ENCODE measurements at regions not wholly inside any gene's neighbourhood (a gene's known extent, or its start where the extent isn't known, plus 50 kb on each side); places are given as distances from the start of the nearest gene placed in this dataset.
"Not testable (repeated sequence)": the region's sequence is repeated elsewhere in the genome, so short reads cannot be mapped to it uniquely, and the experiment has no call there.

DNA sequence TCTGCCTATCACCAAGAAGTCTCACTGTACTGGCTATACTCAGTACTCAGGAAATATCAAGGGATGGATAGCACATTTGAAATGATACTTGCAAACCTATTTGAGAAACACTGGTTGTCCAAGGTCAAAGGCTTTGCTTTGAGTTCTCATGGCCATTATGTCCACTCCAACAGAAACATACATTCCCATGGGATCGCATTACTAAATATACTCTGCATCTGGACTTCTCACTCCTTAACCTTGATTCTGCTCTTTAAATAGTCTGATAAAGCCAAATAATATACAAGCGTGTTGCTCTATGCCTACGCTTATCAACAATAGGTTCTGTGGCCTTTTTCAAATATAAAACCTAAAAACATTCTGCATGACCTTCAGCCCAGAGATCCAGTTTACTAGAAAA lies 1054.8 kb downstream of the MRPL39 start:
- DNase-seq (ENCODE audit: low read depth in 2 of 2), result no peak

DNA sequence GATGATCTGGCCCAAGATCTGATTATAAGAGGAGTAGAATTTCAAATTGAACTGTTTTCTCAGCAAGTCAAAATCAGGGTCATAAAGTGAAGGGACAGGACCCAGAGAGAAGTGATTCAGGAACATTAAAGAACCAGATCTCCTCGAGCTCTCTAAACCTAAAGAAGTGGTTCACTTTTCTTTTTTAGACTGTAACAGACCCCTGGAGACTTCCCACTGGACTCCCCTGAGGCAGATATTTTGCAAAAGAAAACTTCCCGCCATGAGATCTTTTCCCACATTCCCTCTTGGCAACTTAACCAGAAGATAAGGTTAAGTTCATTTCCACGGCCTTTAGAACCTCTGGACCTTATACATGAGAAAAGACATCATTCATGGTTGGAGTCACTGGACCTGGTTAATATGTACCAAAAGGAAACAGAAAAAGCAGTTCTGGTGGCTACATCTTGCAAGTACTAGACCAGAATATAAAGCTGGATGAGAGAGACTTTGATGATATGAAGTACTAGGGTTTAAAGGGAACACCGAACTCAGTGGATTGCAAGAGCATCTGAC lies 1061.4 kb downstream of the MRPL39 start:
- no peak for DNase-seq (ENCODE audit: low read depth in 2 of 2)

DNA sequence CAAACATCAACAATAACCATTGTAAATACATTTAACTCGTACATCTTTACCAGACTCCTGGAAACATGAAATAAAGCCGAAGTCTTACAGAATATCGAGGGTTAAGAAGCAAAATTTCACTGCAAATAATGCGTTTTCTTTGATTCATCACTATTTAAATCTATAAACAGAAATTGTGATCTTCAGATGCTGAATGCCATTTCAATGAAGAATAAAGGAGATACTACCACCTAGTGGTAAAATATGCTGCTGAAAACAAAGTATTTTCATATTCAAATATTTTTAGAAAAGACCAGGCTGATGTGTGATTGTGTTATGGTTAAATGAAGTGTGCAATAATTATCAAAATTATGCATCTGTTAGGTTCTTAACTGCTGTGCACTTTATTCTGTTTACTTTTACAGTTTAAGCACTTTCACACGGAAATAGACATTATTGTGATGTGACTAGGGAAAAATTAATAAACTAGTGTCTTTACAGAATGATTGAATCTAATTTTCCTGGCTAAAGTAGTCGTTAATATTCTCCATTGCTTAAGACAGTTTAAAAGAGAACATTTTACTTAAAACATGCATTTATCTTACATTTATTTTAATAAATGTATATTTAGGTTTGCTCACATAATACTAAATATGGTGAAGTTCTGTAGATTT lies 1093.1 kb downstream of the MRPL39 start:
- no peak for DNase-seq (ENCODE audit: low read depth in 2 of 2)

DNA sequence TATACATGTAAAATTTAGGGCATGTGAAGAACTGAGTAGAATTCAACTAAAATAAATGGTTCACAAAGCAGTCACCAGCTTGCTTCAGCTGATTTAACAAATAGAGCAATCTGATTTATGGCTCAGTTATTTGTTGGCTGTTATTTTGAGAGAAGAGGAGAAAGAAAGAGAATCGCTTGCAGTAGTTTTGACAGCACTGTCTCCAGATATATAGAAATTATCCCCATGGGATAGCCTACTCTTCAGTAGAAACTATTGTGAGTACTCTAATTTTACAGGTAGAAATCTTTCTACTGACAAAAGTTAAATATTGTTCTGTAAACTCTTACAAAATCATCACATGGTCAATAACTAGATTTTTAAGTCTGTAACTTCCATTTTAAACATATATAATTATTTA lies 1098.2 kb downstream of the MRPL39 start:
- no peak for DNase-seq (ENCODE audit: low read depth in 2 of 2)

DNA sequence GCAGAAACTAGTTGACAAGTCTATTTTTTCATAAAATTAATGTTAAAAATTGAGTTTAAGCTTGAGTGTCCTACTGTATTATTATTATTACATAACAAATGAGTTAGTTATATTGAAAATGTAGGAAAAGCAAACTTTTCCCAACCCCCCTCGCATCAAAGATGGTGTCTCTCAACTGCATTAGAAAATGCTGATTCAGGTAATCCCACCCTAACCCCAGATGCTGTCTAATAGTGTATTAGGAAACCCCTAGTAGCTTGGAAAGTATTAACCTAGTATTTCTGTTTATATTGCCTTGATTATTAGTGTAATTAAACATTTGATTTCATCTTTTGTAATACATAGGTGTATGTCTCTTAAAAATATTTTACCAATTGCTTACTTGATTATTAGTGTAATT lies 1120.3 kb downstream of the MRPL39 start:
- DNase-seq (ENCODE audit: low read depth in 2 of 2), result no peak

DNA sequence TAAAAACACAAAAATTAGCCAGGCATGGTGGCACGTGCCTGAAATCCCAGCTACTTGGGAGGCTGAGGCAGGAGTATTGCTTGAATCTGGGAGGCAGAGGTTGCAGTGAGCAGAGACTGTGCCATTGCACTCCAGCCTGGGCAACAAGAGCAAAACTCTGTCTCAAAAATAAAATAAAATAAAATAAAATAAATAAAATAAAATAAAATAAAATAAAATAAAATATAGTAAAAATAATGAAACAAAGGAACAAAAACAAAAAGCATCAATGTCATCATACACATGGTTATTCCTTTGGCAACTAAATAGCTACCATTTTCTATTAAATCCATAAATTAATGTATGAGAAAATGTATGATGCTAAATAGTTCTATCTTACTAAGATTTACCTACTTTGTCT lies 1123.9 kb downstream of the MRPL39 start:
- DNase-seq (ENCODE audit: low read depth in 2 of 2), result not testable (repeated sequence)

DNA sequence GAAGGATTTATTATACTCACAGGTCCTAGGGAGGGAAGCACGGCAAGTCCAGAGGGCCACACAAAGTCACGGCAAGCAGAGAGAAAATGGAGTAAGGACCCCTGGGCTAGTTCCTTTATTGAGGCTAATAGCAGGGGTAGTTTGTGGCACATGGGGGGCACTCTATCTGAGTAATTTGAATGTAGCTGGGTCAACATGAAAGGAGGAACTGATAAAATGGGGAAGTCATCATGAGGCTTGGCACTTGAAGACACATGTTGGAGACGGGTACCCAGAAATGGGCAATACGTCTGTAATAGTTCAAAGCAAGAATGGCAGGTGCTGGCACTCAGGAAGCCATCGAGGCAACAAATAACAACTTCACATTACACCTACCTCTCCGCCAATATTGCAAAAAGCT lies 1136.4 kb downstream of the MRPL39 start:
- no peak for DNase-seq (ENCODE audit: low read depth in 2 of 2)

DNA sequence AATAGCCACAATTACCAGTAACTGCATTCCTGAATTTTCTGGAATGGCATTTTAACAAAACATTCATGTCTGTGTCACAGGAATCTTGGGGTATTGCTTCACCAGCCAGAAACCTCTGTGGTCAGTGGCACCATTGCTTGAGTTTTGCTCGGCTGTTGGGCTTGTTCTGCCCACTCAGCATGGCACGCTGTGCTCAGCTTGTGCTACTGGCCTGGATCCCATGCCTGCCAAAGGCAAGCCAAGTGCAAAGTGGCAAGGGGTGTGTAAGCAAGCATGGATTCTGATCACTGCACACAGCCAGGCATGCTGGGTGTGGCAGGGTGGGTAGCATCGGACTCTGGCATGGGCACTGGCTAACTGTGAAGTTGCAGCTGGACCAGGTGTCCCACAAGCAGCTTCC lies 1150.9 kb downstream of the MRPL39 start:
- no peak for DNase-seq (ENCODE audit: low read depth in 2 of 2)

DNA sequence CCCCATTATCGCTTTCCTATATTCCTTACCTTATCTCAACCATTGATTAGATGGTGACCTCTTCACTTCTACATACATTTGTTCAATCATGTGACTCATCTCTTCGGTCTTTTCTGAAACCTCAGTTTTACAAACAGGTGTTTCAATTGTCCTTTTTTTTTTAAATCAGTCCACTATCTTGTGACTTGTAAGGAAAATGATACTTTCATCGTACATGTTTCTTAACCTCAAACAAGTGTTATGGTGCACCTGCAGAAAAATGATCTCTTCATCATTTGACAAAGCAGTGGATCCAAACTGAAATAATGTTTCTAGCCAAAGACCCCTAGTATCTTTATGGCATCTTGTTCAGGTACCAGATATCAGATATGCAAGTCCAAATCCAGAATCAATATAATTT lies 1157.2 kb downstream of the MRPL39 start:
- DNase-seq (ENCODE audit: low read depth in 2 of 2), result no peak

DNA sequence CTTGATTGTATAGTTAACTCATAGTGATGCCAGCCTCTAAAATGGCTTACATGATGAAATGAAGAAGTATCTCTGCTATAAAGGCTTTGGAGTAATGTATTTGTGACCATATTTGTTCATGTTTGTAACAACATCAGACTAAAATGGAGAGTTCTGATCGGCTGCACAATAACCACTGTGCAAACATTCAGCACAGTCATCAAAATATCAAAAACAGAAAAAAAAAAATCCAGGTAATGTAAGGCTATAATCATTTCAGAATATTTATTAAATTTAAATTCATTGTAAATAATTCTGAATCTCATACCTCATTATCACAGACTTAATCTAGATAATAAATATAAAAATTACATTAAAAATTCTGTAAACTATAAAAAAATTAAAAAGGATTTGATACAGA lies 1161.8 kb downstream of the MRPL39 start:
- DNase-seq (ENCODE audit: low read depth in 2 of 2), result no peak

DNA sequence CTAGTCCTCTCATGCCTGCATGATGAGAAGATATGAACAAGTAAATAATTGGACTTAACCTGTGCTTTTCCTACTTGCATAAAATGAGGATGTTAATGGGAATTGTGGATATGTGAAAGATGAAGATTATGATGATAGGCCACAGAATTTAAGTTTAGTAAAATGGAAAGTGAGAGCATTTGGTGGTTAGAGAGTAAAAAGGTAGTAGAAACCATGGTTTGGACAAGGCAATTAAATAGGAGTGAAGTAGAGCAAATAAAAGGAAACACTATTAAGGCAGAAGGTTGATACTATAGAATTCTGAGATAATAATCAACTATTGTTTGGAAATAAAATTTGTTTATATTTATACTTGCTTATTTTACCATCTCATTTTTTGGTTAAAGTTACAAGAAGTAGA lies 1162.5 kb downstream of the MRPL39 start:
- DNase-seq (ENCODE audit: low read depth in 2 of 2), result no peak

DNA sequence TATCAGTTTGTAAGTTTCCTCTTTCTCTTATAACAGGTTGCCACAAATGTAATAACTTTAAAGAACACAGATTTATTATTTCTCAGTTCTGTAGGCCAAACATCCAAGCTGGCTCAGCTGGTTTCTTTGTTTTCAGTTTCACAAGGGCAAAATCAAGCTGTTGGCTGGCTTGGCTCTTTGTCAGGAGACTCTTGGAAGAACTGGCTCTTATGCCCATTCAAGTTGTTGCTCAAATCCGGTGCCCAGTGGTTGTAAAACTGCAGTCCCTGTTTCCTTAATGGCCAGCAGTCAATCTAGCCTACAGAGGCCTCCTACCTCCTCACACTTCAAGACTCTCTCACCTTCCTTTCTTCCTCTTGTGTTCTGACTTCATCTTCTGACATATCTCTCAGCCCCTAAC lies 1171.0 kb downstream of the MRPL39 start:
- DNase-seq (ENCODE audit: low read depth in 2 of 2), result no peak

DNA sequence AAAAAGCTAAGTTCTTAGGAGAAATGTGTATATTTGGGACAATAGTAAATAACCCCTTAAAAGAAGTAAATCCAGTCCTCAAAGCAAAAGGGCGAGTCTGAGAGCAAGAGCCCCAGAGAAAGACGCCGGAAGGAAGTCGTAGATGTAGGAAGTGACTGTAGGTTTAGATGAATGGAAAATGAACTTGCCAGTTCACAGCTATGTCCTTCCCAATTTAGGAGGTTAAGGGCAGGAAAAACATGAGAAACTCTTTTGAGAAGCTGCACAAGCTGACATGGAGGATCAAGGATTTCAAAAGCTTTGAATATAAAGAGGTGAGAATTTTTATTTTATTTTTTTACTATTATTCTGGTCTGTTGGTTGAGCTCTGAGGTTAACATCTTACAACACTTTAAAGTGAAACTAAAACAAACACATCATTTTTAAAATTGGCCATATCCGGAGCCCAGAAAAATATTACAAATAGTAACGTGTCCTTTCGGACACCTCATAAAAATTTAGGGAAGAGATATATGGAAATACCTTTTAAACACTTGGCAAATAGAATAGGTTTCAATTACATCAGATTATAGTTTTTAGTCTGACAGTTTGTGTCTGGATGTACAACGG lies 1178.6 kb downstream of the MRPL39 start:
- DNase-seq (ENCODE audit: low read depth in 2 of 2), result no peak

DNA sequence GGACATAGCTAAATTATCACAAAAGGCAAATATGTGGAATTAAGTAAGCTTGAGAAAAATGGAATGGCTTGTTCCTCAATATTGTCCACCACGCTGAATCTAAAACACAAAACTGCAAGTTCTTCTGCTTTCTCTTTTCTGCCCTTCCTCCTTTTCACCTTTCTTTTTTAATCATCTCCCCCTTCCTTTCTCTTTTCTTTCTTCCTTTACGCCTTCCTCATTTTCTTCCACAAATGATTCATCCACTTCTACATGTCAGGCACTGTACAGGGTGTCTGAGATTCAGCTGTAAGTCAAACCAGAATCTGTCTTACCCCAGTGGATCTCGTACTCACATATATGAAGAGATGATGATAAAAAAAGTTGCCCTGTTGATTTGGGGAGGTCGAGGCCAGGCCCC lies 1182.5 kb downstream of the MRPL39 start:
- no peak for DNase-seq (ENCODE audit: low read depth in 2 of 2)

DNA sequence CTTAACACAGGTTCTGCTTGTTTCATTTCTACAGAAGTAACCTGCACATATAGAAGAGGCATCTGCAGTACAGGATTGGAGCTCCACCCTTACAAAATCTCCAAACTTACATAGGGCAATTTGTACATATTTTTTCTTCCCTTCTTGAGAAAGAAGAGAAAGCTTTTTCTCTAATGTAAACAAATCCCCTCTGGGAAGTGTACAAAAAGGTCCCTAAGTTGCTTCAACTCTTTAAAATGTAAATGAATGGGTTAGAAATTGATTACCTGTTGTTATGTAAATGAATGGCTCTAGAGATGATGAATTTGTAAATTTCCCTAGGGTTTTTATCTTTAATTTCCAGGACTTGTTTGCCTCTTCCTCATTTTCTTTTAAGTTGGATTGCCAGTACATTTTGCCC lies 1183.7 kb downstream of the MRPL39 start:
- no peak for DNase-seq (ENCODE audit: low read depth in 2 of 2)

DNA sequence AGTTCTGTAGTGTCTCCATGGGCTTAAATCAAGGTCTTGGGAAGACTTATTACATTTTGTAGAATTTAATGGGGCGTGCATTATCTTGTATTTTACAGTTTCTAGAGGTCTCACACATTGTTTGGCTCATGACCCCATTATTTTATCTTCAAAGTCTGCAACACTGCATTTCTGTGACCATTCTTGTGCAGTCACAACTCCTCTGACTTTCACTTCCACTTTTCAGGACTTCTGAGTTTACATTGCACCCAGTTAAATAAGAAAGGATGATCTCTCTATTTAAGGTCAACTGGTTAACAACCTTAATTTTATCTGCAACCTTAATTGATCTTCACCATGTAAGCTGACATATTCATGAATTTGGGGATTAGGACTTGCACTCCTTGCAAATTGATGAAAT lies 1186.6 kb downstream of the MRPL39 start:
- no peak for DNase-seq (ENCODE audit: low read depth in 2 of 2)

DNA sequence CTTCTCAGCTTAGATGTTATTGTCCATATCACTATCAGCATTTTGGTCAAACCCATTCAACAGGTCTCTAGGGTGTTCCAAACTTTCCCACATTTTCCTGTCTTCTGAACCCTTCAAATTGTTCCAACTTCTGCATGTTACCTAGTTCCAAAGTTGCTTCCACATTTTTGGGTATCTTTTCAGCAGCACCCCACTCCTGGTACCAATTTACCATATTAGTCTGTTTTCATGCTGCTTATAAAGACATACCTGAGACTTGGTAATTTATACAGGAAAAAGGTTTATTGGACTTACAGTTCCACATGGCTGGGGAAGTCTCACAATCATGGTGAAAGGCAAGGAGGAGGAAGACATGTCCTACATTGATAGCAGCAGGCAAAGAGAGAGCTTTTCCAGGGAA lies 1187.6 kb downstream of the MRPL39 start:
- DNase-seq (ENCODE audit: low read depth in 2 of 2), result not testable (repeated sequence)

DNA sequence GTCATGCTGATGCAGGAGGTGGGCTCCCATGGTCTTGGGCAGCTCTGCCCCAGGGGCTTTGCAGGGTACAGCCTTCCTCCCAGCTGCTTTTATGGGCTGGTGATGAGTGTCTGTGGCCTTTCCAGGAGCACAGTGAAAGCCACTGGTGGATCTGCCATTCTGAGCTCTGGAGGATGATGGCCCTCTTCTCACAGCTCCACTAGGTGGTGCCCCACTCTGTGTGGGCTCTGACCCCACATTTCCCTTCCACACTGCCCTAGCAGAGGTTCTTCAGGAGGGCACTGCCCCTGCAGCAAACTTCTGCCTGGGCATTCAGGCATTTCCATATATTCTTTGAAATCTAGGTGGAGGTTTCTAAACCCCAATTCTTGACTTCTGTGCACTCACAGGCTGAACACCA lies 1188.6 kb downstream of the MRPL39 start:
- DNase-seq (ENCODE audit: low read depth in 2 of 2), result no peak

DNA sequence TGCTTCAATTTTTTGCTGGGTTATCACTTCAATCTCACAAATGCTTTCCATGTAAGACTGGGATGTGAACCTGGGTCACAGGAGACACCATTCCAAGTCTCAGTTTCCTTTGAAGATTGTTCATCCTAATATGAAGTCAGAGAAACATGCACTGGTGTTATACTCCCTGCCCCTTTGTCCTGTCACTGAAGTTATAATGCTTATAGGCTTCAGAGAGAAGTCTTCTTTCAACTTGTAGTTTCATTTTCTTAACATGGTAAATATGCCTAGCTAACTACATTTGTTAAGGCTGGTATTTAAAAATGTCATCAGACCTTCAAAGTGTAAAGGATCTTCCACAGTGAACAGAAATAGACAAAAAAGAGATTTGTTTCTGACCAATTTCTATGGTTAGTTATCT lies 1195.9 kb downstream of the MRPL39 start:
- no peak for DNase-seq (ENCODE audit: low read depth in 2 of 2)

DNA sequence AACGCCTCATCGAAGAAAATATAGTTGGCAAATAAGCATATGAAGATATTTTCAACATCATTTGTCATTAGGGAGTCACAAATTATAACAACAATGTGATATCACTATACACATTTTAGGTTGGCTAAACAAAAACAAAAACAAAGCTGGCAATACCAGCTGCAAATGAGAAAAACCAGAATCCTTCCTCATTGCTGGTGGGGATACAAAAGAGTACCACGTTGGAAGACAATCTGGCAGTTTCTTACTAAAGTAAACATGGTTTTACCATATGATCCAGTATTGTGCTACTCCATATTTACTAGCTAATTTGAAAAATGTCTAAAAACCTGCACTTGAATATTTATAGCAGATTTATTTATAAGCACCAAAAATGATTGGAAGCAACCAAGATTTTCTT lies 1204.1 kb downstream of the MRPL39 start:
- DNase-seq (ENCODE audit: low read depth in 2 of 2), result no peak

DNA sequence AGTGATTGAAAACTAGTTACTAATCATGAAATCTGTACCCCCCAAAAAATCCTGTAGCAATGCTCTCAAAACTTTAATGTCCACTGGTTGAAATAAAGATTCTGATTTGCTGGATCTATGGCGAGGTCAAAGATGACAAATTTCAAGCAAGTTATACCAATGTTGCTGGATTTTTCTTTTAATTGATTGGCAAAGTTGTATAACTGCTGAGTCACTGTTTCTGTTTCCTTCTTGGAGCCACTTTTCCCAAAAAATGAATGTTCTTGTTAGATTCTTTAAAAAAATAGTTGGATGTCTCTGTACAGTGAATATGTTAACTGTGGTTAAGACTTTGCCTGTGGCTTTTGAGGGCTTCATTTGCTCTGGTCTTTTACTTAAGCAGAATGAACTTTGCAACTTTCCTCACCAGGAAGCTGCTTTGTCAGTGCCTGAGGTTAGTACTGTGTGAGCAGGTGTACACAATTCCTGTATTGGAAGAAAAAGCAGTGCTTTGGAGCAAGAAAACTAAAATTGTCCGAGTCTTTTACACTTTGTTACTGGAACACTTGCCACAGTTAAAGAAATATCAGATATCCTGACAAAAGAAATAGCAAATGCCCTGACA lies 1211.9 kb downstream of the MRPL39 start:
- no peak for DNase-seq (ENCODE audit: low read depth in 2 of 2)

DNA sequence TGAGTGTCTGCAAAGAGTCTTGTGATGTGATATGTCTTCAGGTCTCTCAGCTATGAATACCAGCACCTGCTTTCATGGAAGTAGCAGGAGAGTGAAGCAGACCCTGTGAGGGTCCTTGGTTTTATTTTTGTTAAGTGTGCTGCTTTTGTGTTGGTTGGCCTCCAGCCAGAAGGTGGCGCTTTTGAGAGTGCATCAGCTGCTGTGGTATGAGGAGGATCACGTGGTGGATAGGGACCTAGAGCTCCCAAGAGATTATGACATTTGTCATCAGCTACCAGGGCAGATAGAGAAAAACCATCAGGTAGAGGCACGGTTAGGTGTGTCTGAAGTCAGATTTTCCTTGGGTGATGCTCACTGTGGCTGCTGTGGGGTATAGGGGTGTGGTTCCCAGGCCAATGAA lies 1232.1 kb downstream of the MRPL39 start:
- peak in 1 of 2 experiments; percentile 3 for DNase-seq (ENCODE audit: low read depth in 2 of 2)

DNA sequence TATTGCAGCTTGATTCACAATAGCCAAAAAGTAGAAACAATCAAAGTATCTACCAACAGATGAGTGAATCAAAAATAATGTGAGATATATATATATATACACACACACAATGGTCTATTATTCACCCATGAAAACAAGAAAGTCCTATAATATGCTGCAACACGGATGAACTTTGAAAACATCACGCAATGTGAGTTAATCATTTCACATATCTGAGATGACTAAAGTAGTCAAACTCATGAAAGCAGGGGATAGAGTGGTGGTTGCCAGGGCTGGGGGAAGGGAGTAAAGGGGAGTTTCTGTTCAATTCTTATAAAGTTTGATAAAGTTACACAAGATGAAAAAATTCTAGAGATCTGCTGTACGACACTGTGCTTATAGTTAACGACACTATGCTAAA lies 1234.8 kb downstream of the MRPL39 start:
- DNase-seq (ENCODE audit: low read depth in 2 of 2), result no peak

Data from stimulated activated CD4-positive, alpha-beta T cell treated with anti-CD3 and anti-CD28 coated beads, Interleukin-12 subunit alpha, Interleukin-12 subunit beta, amount 100 ng/mL, for 24 hours (primary cell).